HepG2 (cell line): ENCODE measurements at regions not wholly inside any gene's neighbourhood (a gene's known extent, or its start where the extent isn't known, plus 50 kb on each side); places are given as distances from the start of the nearest gene placed in this dataset.
A peak's percentile ranks its signal among the peaks of the same experiment; 100 is the strongest.

Experiments
- ATAC-seq: fragments of 200-7000 bp; cut with Tn5 transposase; 3 replicates; pipeline ENCODE4 v1.9.1; 2020; ENCODE audit warnings: mild to moderate bottlenecking, moderate library complexity
- BruUV-seq: library from RNA; stranded (reverse); fragments of 400-500 nt; replicated peaks from 2 replicates; lab custom pipeline; 2021; lab: Mats Ljungman, UMichigan
- CTCF ChIA-PET: fragments of 300-600 bp; formaldehyde crosslinking; extraction: SDS; loops from one replicate; lab custom pipeline; 2021; ENCODE audit warnings: low total read pairs, inconsistent platforms, low intra/inter-chr PET ratio; lab: Yijun Ruan, JAX
- POLR2A ChIA-PET: fragments of 350-600 bp; sonication (Branson Sonifier 250); formaldehyde crosslinking; loops from one replicate; lab custom pipeline; 2020; ENCODE audit warnings: antibody characterized with exemption, inconsistent platforms; lab: Yijun Ruan, JAX
- DNase-seq: peaks from one replicate; pipeline ENCODE4 v3.0.0-alpha.2; 2015; ENCODE audit warnings: low spot score
- FAIRE-seq: peaks from 3 replicates; lab custom pipeline; 2011; peaks lifted over from hg19 to GRCh38; lab: Jason Lieb, UNC
- H2AFZ ChIP-seq: one replicate; pipeline ENCODE4 v1.6.1; 2011; ENCODE audit warnings: low read length, inconsistent platforms
- H3K27ac ChIP-seq: fragments of 300-600 bp; 3 replicates; pipeline ENCODE4 v1.8.0; 2011; ENCODE audit warnings: mixed run types, mild to moderate bottlenecking, mixed read lengths, low read length, inconsistent platforms; ENCODE audit not compliant: insufficient read depth; ENCODE audit errors: extremely low read length
- H3K27me3 ChIP-seq, 2 experiments: fragments of 200-600 bp in 1 of 2; 2 replicates in 1 of 2; 3 replicates in 1 of 2; pipeline versions ENCODE4 v1.6.0 to v1.8.0; 2011; ENCODE audit warnings: low read length in 2 of 2, mild to moderate bottlenecking in 2 of 2, moderate library complexity in 2 of 2, inconsistent platforms in 1 of 2; ENCODE audit not compliant: insufficient read depth in 2 of 2, control insufficient read depth in 1 of 2
- H3K36me3 ChIP-seq, 2 experiments: fragments of 200-600 bp in 1 of 2; replicated peaks in 1 of 2; 2 replicates in 1 of 2; 3 replicates in 1 of 2; pipeline versions ENCODE4 v1.5.1 to v1.8.0; 2011; ENCODE audit warnings: low read length in 2 of 2, inconsistent platforms in 1 of 2; ENCODE audit not compliant: insufficient read depth in 2 of 2, control insufficient read depth in 1 of 2
- H3K4me1 ChIP-seq: 2 replicates; pipeline ENCODE4 v1.5.1; 2012; ENCODE audit warnings: low read length, inconsistent platforms; ENCODE audit not compliant: insufficient read depth
- H3K4me2 ChIP-seq: 2 replicates; pipeline ENCODE4 v1.6.0; 2011; ENCODE audit warnings: low read depth, low read length, inconsistent platforms
- H3K4me3 ChIP-seq, 3 experiments: fragments of 200-600 bp in 1 of 3; sonication (generic), shearing (Covaris generic) in 1 of 3; replicated peaks in 1 of 3; 2 replicates each; pipeline ENCODE4 v1.5.1; 2011 to 2016; ENCODE audit warnings: low read length in 3 of 3, inconsistent platforms in 2 of 3, low read depth in 2 of 3, mild to moderate bottlenecking in 2 of 3, control low read depth in 1 of 3, mixed read lengths in 1 of 3; ENCODE audit not compliant: insufficient read depth in 1 of 3
- H3K79me2 ChIP-seq: one replicate; pipeline ENCODE4 v1.6.1; 2011; ENCODE audit warnings: low read length, inconsistent platforms; ENCODE audit not compliant: insufficient read depth
- H3K9ac ChIP-seq: 2 replicates; pipeline ENCODE4 v1.6.0; 2011; ENCODE audit warnings: mild to moderate bottlenecking, low read depth, low read length, inconsistent platforms; ENCODE audit not compliant: insufficient read depth
- H3K9me3 ChIP-seq: 2 replicates; pipeline ENCODE4 v1.5.1; 2012; ENCODE audit warnings: mild to moderate bottlenecking, low read length
- H4K20me1 ChIP-seq: 2 replicates; pipeline ENCODE4 v1.6.0; 2011; ENCODE audit warnings: inconsistent platforms, mild to moderate bottlenecking, low read length, moderate library complexity; ENCODE audit not compliant: insufficient read depth
- CHD4 ChIP-seq: fragments of 200-600 bp; sonication (generic); IDR thresholded peaks from 2 replicates; pipeline ENCODE4 v1.7.0; 2017; ENCODE audit warnings: mild to moderate bottlenecking, low read length, borderline replicate concordance
- CTCF ChIP-seq: sonication (generic); formaldehyde crosslinking; IDR thresholded peaks from 2 replicates; pipeline ENCODE4 v1.5.0; 2020; ENCODE audit warnings: mild to moderate bottlenecking, missing genetic modification reagents, moderate library complexity
- NFAT5 ChIP-seq: sonication (generic); formaldehyde crosslinking; IDR thresholded peaks from 2 replicates; pipeline ENCODE4 v1.4.0; 2020; ENCODE audit warnings: missing genetic modification reagents
- PHB2 ChIP-seq: fragments of 450-650 bp; IDR thresholded peaks from 2 replicates; pipeline ENCODE4 v1.6.1; 2018; ENCODE audit not compliant: partially characterized antibody
- RXRA ChIP-seq: sonication (generic); formaldehyde crosslinking; IDR thresholded peaks from 2 replicates; pipeline ENCODE4 v1.5.1; 2020; ENCODE audit warnings: missing genetic modification reagents
- USF2 ChIP-seq, 2 experiments: sonication (generic) in 1 of 2; formaldehyde crosslinking in 1 of 2; IDR thresholded peaks; 2 replicates each; pipeline versions ENCODE4 v1.5.1 to v1.6.1; 2011 to 2020; ENCODE audit warnings: borderline replicate concordance in 1 of 2, low read depth in 1 of 2, low read length in 1 of 2, mild to moderate bottlenecking in 1 of 2, missing genetic modification reagents in 1 of 2, moderate library complexity in 1 of 2
- ZNF143 ChIP-seq: sonication (generic); formaldehyde crosslinking; IDR thresholded peaks from 2 replicates; pipeline ENCODE4 v1.4.0; 2020; ENCODE audit warnings: missing genetic modification reagents
- ZNF619 ChIP-seq: sonication (generic); formaldehyde crosslinking; IDR thresholded peaks from 2 replicates; pipeline ENCODE4 v1.4.0; 2020; ENCODE audit warnings: mild to moderate bottlenecking, missing genetic modification reagents
- WGBS: methylation state at CpG from one replicate; pipeline ENCODE4 v1.1.6; 2017; ENCODE audit warnings: low lambda C conversion rate; 5-methylcytosine and 5-hydroxymethylcytosine counted together
- in situ Hi-C: cut with HindIII; loops from 2 replicates; pipeline ENCODE4 v1.10.0; 2017; ENCODE audit warnings: low pct_unique_long_range_greater_than_20kb; ENCODE audit not compliant: extremely low pct_ligation_motif_present
- intact Hi-C: fragments of 100-400 bp; cut with micrococcal nuclease; formaldehyde crosslinking; loops from one replicate; pipeline ENCODE4 v1.10.0; 2022; ENCODE audit not compliant: unreplicated experiment
- TF ChIP-seq, protein P1 (sequence below): sonication (generic); formaldehyde crosslinking; IDR thresholded peaks from 2 replicates; pipeline ENCODE4 v1.5.1; 2020; ENCODE audit warnings: missing genetic modification reagents, mild to moderate bottlenecking, borderline replicate concordance

DNA sequence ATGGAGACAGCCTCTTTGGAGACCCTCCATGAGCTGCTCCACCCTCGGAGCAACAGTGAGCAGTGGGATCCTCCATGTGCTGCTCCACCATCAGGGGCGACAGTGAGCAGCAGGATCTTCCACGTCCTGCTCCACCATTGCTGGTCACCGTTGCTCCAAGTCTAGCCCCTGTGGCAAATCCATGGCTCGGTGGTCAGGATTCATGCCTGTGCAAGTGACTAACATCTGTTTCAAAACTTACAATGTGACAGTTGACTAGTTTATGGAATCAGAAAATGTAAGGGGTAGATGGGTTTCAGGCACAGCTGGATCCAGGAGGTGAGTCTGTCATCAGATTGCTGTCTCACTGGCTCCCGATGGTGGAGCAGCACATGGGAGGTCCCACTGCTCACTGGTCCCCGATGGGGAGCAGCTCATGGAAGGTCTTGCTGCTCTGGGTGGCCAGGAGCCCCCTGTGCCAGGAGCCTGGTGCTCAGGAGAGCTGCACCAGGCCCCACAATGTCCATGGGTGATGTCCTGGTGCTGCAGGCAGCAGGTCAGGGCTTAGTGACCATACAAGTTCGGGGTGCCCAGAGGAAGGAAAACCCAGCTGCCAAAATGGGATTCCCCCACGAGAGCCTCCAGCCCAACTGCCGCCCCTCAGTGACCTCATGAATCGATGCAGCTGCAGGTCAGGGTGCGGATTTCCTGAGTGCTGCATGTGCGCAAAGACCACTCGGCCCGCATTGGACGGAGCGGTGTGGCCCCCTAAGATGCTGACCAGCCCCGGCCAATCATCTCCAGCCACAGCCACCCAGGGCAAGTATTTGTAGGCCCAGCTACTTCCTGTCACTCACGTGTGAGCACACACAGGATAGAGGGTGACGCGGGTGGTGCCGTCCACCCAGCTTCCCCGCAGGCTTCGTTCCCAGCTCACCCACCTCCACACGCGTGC, 116.5 kb upstream of the OTOS start:
- no peak; the same call in 1 of the 3 replicates for ATAC-seq
- no peaks in the 10 kb centered on the region; a peak in 1 of 5 replicates for H3K27me3 ChIP-seq
- intact Hi-C loops (no loop called here), in situ Hi-C loops (no loop called here)
- peak overlapping the region; percentile 77 for H3K4me2 ChIP-seq
- peaks cover 9% of the 10 kb centered on the region for H3K79me2 ChIP-seq
- DNase-seq, result no peak
- FAIRE-seq, result no peak
- POLR2A ChIA-PET, result interaction anchor here (0.8 to 2.1 kb wide), 15 partner anchors 10 to 329 kb away, joined by 3 to 23 read pairs (median 4); partner anchors contain the start of genes CAPN10 and GPC1
- H2AFZ ChIP-seq, result peak overlapping the region; percentile 82
- CTCF ChIA-PET, result no interaction called here
- 90% methylated on average over 23 of the region's 26 CpGs for WGBS
- peak overlapping the region; percentile 86 for H3K27ac ChIP-seq
- no TSS peak for BruUV-seq
- peak overlapping the region in 2 of 3 experiments; percentile 49 to 69; a peak in 4 of 6 replicates for H3K4me3 ChIP-seq
- peaks cover 69% of the 10 kb centered on the region for H3K4me1 ChIP-seq
- H4K20me1 ChIP-seq, result no peaks in the 10 kb centered on the region
- H3K9me3 ChIP-seq, result peaks cover 1% of the 10 kb centered on the region; the same call in 1 of the 2 replicates
- peak overlapping the region; percentile 73 for H3K9ac ChIP-seq
- H3K36me3 ChIP-seq, result no peaks in the 10 kb centered on the region
- TF ChIP-seq ZNF143 (CRISPR knock-in tag) (0 out of 2 replicates have a peak, but pooled peaks have one; percentile 12), CHD4 (0 out of 2 replicates have a peak, but pooled peaks have one; percentile 59), PHB2 (no peak), USF2 (IDR thresholded peaks at IDR 0.05; ENCODE audit: low read depth, low read length) (no peak), USF2 (CRISPR knock-in tag; IDR thresholded peaks at IDR 0.05; ENCODE audit: borderline replicate concordance) (peak; percentile 62; the same call in 1 of the 2 replicates), RXRA (CRISPR knock-in tag) (0 out of 2 replicates have a peak, but pooled peaks have one; percentile 5), ZNF619 (CRISPR knock-in tag) (peak; percentile 39; the same call in 1 of the 2 replicates), CTCF (CRISPR knock-in tag) (peak; percentile 43; the same call in 1 of the 2 replicates), NFAT5 (no peak)
- TF ChIP-seq, protein P1, sequence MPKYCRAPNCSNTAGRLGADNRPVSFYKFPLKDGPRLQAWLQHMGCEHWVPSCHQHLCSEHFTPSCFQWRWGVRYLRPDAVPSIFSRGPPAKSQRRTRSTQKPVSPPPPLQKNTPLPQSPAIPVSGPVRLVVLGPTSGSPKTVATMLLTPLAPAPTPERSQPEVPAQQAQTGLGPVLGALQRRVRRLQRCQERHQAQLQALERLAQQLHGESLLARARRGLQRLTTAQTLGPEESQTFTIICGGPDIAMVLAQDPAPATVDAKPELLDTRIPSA (CRISPR knock-in tag), result 0 out of 2 replicates have a peak, but pooled peaks have one; percentile 5
